Gastrocnemius medialis (tissue), 4 donors: ENCODE measurements at regions not wholly inside any gene's neighbourhood (a gene's known extent, or its start where the extent isn't known, plus 50 kb on each side); places are given as distances from the start of the nearest gene placed in this dataset.

Source experiments
- ATAC-seq, 2 donors: fragments of 150-250 bp; one replicate each; pipeline ENCODE4 v1.9.1; 2016
- DNase-seq, 2 donors: peaks; one replicate each; pipeline ENCODE4 v3.0.0-alpha.2; 2019
- H3K27ac ChIP-seq, 4 donors: fragments of 200-600 bp; sonication (generic); 1 replicate in 1 of 4; 2 replicates in 3 of 4; pipeline ENCODE4 v1.5.1; 2016 to 2018; ENCODE audit warnings: mild to moderate bottlenecking in 2 of 4, moderate library complexity in 1 of 4
- H3K27me3 ChIP-seq, 3 donors: fragments of 200-600 bp; sonication (generic) in 2 of 3; 1 replicate in 1 of 3; 2 replicates in 2 of 3; pipeline versions ENCODE4 v1.5.1 to v1.6.0; 2016 to 2019; ENCODE audit warnings: mild to moderate bottlenecking in 1 of 3, moderate library complexity in 1 of 3
- H3K36me3 ChIP-seq, 2 donors: fragments of 200-600 bp; sonication (generic) in 1 of 2; one replicate each; pipeline ENCODE4 v1.5.1; 2017 to 2018
- H3K4me1 ChIP-seq, 2 donors: fragments of 200-600 bp; sonication (generic) in 1 of 2; one replicate each; pipeline ENCODE4 v1.5.1; 2016 to 2017; ENCODE audit warnings: mild to moderate bottlenecking in 2 of 2
- H3K4me3 ChIP-seq, 4 donors: fragments of 200-600 bp; sonication (generic) in 3 of 4; 1 replicate in 1 of 4; 2 replicates in 3 of 4; pipeline ENCODE4 v1.5.1; 2016 to 2019; ENCODE audit warnings: mild to moderate bottlenecking in 2 of 4
- H3K9me3 ChIP-seq, 3 donors: fragments of 200-600 bp; sonication (generic) in 2 of 3; 1 replicate in 1 of 3; 2 replicates in 2 of 3; pipeline ENCODE4 v1.5.1; 2016 to 2019
- POLR2A ChIP-seq, 2 donors: fragments of 450-650 bp; IDR thresholded peaks; one replicate each; pipeline ENCODE4 v1.6.1; 2017; ENCODE audit warnings: antibody characterized with exemption in 2 of 2, mild to moderate bottlenecking in 2 of 2, moderate library complexity in 2 of 2
- in situ Hi-C, 4 donors: fragments of 200-750 bp; cut with MboI; loops; one replicate each; pipeline versions ENCODE4 v1.15.0 to v1.8.0; 2017; ENCODE audit warnings: low sequenced_read_pairs in 4 of 4
- intact Hi-C: fragments of 100-400 bp; cut with DNase I; formaldehyde crosslinking; loops from one replicate; pipeline ENCODE4 v1.15.1; 2023; ENCODE audit warnings: low total_unique reads
- TF ChIP-seq, protein P1 (sequence below), 5 experiments: fragments of 450-650 bp in 3 of 5; fragments of 200-600 bp in 2 of 5; sonication (generic) in 2 of 5; IDR thresholded peaks in 4 of 5; conservative IDR thresholded peaks in 1 of 5; 1 replicate in 4 of 5; 2 replicates in 1 of 5; pipeline ENCODE4 v1.5.1; 2016 to 2019; ENCODE audit warnings: antibody characterized with exemption in 5 of 5, mild to moderate bottlenecking in 3 of 5, moderate library complexity in 3 of 5

GRCh38 chr14:77985211-77985615, 185.0 kb upstream of the NRXN3 start:
- no peak overlapping the region for H3K4me3 ChIP-seq
- DNase-seq = no peak
- no peaks in the 10 kb centered on the region for H3K36me3 ChIP-seq
- peaks cover 0 to 10% (median 4%) of the 10 kb centered on the region in 3 donors for H3K27me3 ChIP-seq
- H3K27ac ChIP-seq = no peak overlapping the region
- H3K9me3 ChIP-seq = no peaks in the 10 kb centered on the region
- H3K4me1 ChIP-seq = peaks cover 3 to 4% of the 10 kb centered on the region in 2 donors
- TF ChIP-seq, protein P1, sequence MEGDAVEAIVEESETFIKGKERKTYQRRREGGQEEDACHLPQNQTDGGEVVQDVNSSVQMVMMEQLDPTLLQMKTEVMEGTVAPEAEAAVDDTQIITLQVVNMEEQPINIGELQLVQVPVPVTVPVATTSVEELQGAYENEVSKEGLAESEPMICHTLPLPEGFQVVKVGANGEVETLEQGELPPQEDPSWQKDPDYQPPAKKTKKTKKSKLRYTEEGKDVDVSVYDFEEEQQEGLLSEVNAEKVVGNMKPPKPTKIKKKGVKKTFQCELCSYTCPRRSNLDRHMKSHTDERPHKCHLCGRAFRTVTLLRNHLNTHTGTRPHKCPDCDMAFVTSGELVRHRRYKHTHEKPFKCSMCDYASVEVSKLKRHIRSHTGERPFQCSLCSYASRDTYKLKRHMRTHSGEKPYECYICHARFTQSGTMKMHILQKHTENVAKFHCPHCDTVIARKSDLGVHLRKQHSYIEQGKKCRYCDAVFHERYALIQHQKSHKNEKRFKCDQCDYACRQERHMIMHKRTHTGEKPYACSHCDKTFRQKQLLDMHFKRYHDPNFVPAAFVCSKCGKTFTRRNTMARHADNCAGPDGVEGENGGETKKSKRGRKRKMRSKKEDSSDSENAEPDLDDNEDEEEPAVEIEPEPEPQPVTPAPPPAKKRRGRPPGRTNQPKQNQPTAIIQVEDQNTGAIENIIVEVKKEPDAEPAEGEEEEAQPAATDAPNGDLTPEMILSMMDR (IDR thresholded peaks at IDR 0.05 in 4 of 5, conservative IDR thresholded peaks at IDR 0.05 in 1 of 5) = no peak
- no peak for TF ChIP-seq POLR2A (IDR thresholded peaks at IDR 0.05)
- intact Hi-C loops = no loop called here
- in situ Hi-C loops = no loop called here
- no peak for ATAC-seq

DNA sequence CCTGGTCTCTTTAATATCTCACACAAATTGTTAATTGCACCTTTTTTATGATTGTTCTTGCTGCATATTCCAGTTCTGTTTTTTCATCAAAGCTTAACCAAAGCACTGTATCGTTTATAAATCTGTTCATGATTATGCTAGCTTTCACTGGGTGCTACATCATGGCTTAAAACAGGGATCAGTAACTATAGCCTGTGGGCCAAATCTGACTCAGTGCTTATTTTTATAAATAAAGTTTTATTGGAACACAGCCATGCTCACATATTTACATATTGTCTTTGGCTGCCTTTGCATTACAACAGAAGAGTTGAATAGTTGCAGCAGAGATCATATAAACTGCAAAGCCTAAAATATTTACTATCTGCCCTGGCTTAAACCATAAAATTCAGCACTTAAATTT, 183.4 kb upstream of the NRXN3 start:
- Histone ChIP-seq H3K9me3 (no peaks in the 10 kb centered on the region), H3K27me3 (peaks cover 0 to 4% (median 0%) of the 10 kb centered on the region in 3 donors), H3K4me1 (peaks cover 0 to 3% of the 10 kb centered on the region in 2 donors), H3K4me3 (no peak overlapping the region), H3K27ac (no peak overlapping the region), H3K36me3 (no peaks in the 10 kb centered on the region)
- intact Hi-C loops (no loop called here), in situ Hi-C loops (no loop called here)
- TF ChIP-seq POLR2A (IDR thresholded peaks at IDR 0.05) = no peak
- TF ChIP-seq, protein P1 (IDR thresholded peaks at IDR 0.05 in 4 of 5, conservative IDR thresholded peaks at IDR 0.05 in 1 of 5) = no peak
- DNase-seq (no peak), ATAC-seq (no peak)

DNA sequence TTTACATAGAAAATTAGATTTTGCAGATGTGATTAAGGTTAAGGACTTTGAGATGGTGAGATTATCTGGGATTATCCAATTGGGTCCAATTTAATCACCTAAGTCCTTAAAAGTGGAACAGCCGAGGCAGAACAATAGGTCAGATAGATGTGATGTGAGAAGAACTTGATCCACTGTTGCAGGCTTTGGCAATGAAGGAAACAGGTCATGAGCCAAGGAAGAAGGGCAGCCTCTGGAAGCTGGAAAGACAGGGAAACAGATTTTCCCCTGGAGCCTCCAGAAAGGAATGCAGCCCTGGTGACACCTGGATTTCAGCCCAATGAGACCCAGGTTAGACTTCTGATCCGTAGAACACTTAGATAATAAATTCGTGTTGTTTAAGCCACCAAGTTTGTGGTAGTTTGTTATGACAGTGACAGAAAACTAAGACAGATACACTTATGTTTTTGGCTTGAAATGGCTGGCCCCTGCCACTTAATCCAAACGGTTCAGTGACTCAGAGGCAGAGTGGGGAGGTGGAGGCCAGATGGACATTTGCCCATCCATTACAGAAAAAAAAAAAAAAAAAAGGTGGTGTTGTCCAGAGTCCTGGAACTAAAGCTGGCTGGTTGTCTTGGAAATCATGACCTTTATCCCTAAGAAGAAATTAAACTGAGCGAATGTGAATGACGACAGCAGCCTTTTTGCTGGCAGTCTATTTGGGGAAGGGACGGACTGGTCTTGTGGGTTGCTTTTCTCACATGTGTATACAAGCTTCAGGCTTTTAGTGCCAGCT, 181.9 kb upstream of the NRXN3 start:
- Histone ChIP-seq H3K9me3 (no peaks in the 10 kb centered on the region), H3K27ac (no peak overlapping the region), H3K4me1 (peaks cover 0 to 3% of the 10 kb centered on the region in 2 donors), H3K36me3 (no peaks in the 10 kb centered on the region), H3K4me3 (no peak overlapping the region), H3K27me3 (peaks cover 0 to 4% (median 0%) of the 10 kb centered on the region in 3 donors)
- ATAC-seq (peak in 1 of 2 donors; percentile 47), DNase-seq (no peak)
- TF ChIP-seq, protein P1 (IDR thresholded peaks at IDR 0.05 in 4 of 5, conservative IDR thresholded peaks at IDR 0.05 in 1 of 5) = no peak
- no peak for TF ChIP-seq POLR2A (IDR thresholded peaks at IDR 0.05)
- intact Hi-C loops (no loop called here), in situ Hi-C loops (no loop called here)

DNA sequence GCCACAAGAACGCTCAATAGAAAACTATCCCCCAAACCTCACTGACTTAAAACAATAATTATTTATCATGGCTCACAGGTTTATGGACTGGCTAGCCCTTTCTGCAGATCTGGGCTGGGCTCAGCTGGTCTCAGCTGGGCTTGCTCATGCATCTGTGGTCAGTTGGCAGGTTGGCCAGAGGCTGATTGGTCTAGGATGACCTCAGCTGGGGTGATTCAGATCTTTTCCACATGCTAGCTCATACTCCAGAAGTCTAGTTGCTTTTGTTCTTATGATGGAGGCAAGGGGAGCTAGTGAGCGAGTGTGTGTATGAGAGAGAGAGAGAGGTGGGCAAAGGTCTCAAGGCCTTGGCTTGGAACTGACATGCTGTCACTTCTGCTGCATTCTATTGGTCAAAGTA, 181.2 kb upstream of the NRXN3 start:
- peak; percentile 61 to 68 for ATAC-seq

More for the DNA sequence above, 181.2 kb upstream of the NRXN3 start:
- Histone ChIP-seq H3K27me3 (peaks cover 0 to 4% (median 0%) of the 10 kb centered on the region in 3 donors), H3K4me3 (no peak overlapping the region), H3K4me1 (peaks cover 0 to 3% of the 10 kb centered on the region in 2 donors), H3K36me3 (no peaks in the 10 kb centered on the region), H3K9me3 (no peaks in the 10 kb centered on the region), H3K27ac (peak overlapping the region in 1 of 4 donors; percentile 3)
- peak in 1 of 2 donors; percentile 21 for DNase-seq
- in situ Hi-C loops = no loop called here
- intact Hi-C loops = no loop called here
- TF ChIP-seq, protein P1 (IDR thresholded peaks at IDR 0.05 in 4 of 5, conservative IDR thresholded peaks at IDR 0.05 in 1 of 5) = no peak
- TF ChIP-seq POLR2A (IDR thresholded peaks at IDR 0.05) = no peak
